CD4-positive, alpha-beta T cell (primary cell): ENCODE measurements at regions not wholly inside any gene's neighbourhood (a gene's known extent, or its start where the extent isn't known, plus 50 kb on each side); places are given as distances from the start of the nearest gene placed in this dataset.
A peak's percentile ranks its signal among the peaks of the same experiment; 100 is the strongest.

Experiments used
- ATAC-seq: fragments of 200-7000 bp; cut with Tn5 transposase; one replicate; pipeline ENCODE4 v1.10.0; 2022; ENCODE audit warnings: mild to moderate bottlenecking; ENCODE audit not compliant: poor library complexity
- CTCF ChIA-PET: fragments of 350-600 bp; sonication (Branson Sonifier 250); formaldehyde crosslinking; loops from one replicate; lab custom pipeline; 2021; ENCODE audit warnings: antibody characterized with exemption, inconsistent platforms; lab: Charles Lee
- POLR2A ChIA-PET: fragments of 350-600 bp; sonication (Branson Sonifier 250); formaldehyde crosslinking; loops from one replicate; lab custom pipeline; 2021; ENCODE audit warnings: antibody characterized with exemption, inconsistent platforms; lab: Charles Lee
- DNase-seq, 14 experiments: peaks; one replicate each; pipeline ENCODE4 v3.0.0-alpha.2; 2013 to 2020; ENCODE audit warnings: mixed read lengths in 2 of 14
- H3K27ac ChIP-seq, 2 donors: one replicate each; pipeline versions ENCODE4 v1.5.1 to v1.7.0; 2013; ENCODE audit warnings: low read length in 2 of 2, low read depth in 1 of 2, mild to moderate bottlenecking in 1 of 2
- H3K27me3 ChIP-seq, 2 experiments: 1 replicate in 1 of 2; 2 replicates in 1 of 2; pipeline versions ENCODE4 v1.6.1 to v1.7.0; 2013; ENCODE audit warnings: low read length in 2 of 2, control low read depth in 1 of 2, mild to moderate bottlenecking in 1 of 2, moderate library complexity in 1 of 2; ENCODE audit not compliant: insufficient read depth in 2 of 2, control insufficient read depth in 1 of 2
- H3K36me3 ChIP-seq: one replicate; pipeline ENCODE4 v1.6.1; 2013; ENCODE audit warnings: low read length, control low read depth; ENCODE audit not compliant: insufficient read depth
- H3K4me1 ChIP-seq: one replicate; pipeline ENCODE4 v1.6.1; 2013; ENCODE audit warnings: low read length, control low read depth; ENCODE audit not compliant: insufficient read depth
- H3K4me3 ChIP-seq: one replicate; pipeline ENCODE4 v1.5.1; 2013; ENCODE audit warnings: mild to moderate bottlenecking, low read length, moderate library complexity
- H3K9me3 ChIP-seq, 2 experiments: 1 replicate in 1 of 2; 2 replicates in 1 of 2; pipeline versions ENCODE4 v1.6.1 to v1.7.0; 2013; ENCODE audit warnings: low read length in 2 of 2, mild to moderate bottlenecking in 2 of 2, control low read depth in 1 of 2, moderate library complexity in 1 of 2; ENCODE audit not compliant: control insufficient read depth in 1 of 2, insufficient read depth in 1 of 2
- H3K27ac Mint-ChIP-seq: one replicate; pipeline ENCODE4 v1.8.0; 2020; ENCODE audit warnings: mixed read lengths
- H3K27me3 Mint-ChIP-seq: one replicate; pipeline ENCODE4 v1.8.0; 2021; ENCODE audit warnings: mixed read lengths
- H3K36me3 Mint-ChIP-seq: one replicate; pipeline ENCODE4 v1.8.0; 2021; ENCODE audit warnings: low read depth, mixed read lengths
- H3K4me1 Mint-ChIP-seq: one replicate; pipeline ENCODE4 v1.8.0; 2021; ENCODE audit warnings: low read depth, mixed read lengths
- H3K4me3 Mint-ChIP-seq: one replicate; pipeline ENCODE4 v1.8.0; 2020; ENCODE audit warnings: mild to moderate bottlenecking, mixed read lengths
- H3K9me3 Mint-ChIP-seq: one replicate; pipeline ENCODE4 v1.8.0; 2020; ENCODE audit warnings: mixed read lengths
- CTCF ChIP-seq: fragments of 200-600 bp; IDR thresholded peaks from one replicate; pipeline ENCODE4 v1.8.0; 2022; ENCODE audit warnings: antibody characterized with exemption, mild to moderate bottlenecking
- intact Hi-C, 2 experiments: fragments of 100-400 bp; cut with DNase I in 1 of 2; cut with micrococcal nuclease in 1 of 2; formaldehyde crosslinking; loops; one replicate each; pipeline versions ENCODE4 v1.15.1 to v1.9.0; 2023 to 2025; cut with DNase I, micrococcal nuclease

- no peaks in the 10 kb centered on the region for H3K9me3 Mint-ChIP-seq
- peaks cover 0 to 4% of the 10 kb centered on the region in 2 experiments for H3K9me3 ChIP-seq
- peaks cover 25% of the 10 kb centered on the region for H3K27me3 Mint-ChIP-seq
Measured at GRCh38 chr21:41680444-41681347, 86.2 kb downstream of the RIPK4 start.

GRCh38 chr21:41678924-41679318 lies 87.9 kb downstream of the RIPK4 start:
- CTCF ChIA-PET, result no interaction called here
- Histone ChIP-seq H3K27me3 (peaks cover 0 to 16% of the 10 kb centered on the region in 2 experiments), H3K36me3 (no peaks in the 10 kb centered on the region), H3K4me1 (no peaks in the 10 kb centered on the region), H3K4me3 (no peak overlapping the region), H3K9me3 (peaks cover 0 to 4% of the 10 kb centered on the region in 2 experiments), H3K27ac (no peak overlapping the region)
- H3K27ac Mint-ChIP-seq, result no peak overlapping the region
- H3K27me3 Mint-ChIP-seq, result peaks cover 18% of the 10 kb centered on the region
- DNase-seq (peak in 3 of 14 experiments; percentile 45 to 80 (median 68)), ATAC-seq (no peak)
- intact Hi-C loops, result no loop called here
- H3K36me3 Mint-ChIP-seq, result no peaks in the 10 kb centered on the region
- POLR2A ChIA-PET, result no interaction called here
- H3K9me3 Mint-ChIP-seq, result no peaks in the 10 kb centered on the region
- H3K4me1 Mint-ChIP-seq, result no peaks in the 10 kb centered on the region
- no peak overlapping the region for H3K4me3 Mint-ChIP-seq
- TF ChIP-seq CTCF, result no peak

More at GRCh38 chr21:41680444-41681347, 86.2 kb downstream of the RIPK4 start:
- Mint-ChIP-seq H3K36me3 (no peaks in the 10 kb centered on the region), H3K27ac (no peak overlapping the region), H3K4me1 (no peaks in the 10 kb centered on the region), H3K4me3 (no peak overlapping the region)
- no peak for TF ChIP-seq CTCF
- ChIA-PET CTCF (no interaction called here), POLR2A (no interaction called here)
- Histone ChIP-seq H3K36me3 (no peaks in the 10 kb centered on the region), H3K27me3 (peaks cover 0 to 16% of the 10 kb centered on the region in 2 experiments), H3K4me1 (no peaks in the 10 kb centered on the region), H3K4me3 (no peak overlapping the region), H3K27ac (no peak overlapping the region)
- intact Hi-C loops, result no loop called here
- DNase-seq (no peak), ATAC-seq (no peak)

- TF ChIP-seq CTCF, result no peak
- Histone ChIP-seq H3K27me3 (peaks cover 0 to 16% of the 10 kb centered on the region in 2 experiments), H3K4me1 (no peaks in the 10 kb centered on the region), H3K36me3 (no peaks in the 10 kb centered on the region), H3K9me3 (no peaks in the 10 kb centered on the region), H3K4me3 (no peak overlapping the region), H3K27ac (no peak overlapping the region)
- intact Hi-C loops, result no loop called here
- no peak for ATAC-seq
- no peaks in the 10 kb centered on the region for H3K9me3 Mint-ChIP-seq
- H3K36me3 Mint-ChIP-seq, result no peaks in the 10 kb centered on the region
- H3K4me3 Mint-ChIP-seq, result no peak overlapping the region
- no peaks in the 10 kb centered on the region for H3K4me1 Mint-ChIP-seq
- DNase-seq, result no peak
- CTCF ChIA-PET, result no interaction called here
- H3K27ac Mint-ChIP-seq, result no peak overlapping the region
- H3K27me3 Mint-ChIP-seq, result peaks cover 17% of the 10 kb centered on the region
- POLR2A ChIA-PET, result no interaction called here
Measured at GRCh38 chr21:41678016-41678923, 88.6 kb downstream of the RIPK4 start.
